T-helper 1 cell (primary cell): ENCODE measurements at regions not wholly inside any gene's neighbourhood (a gene's known extent, or its start where the extent isn't known, plus 50 kb on each side); places are given as distances from the start of the nearest gene placed in this dataset.

Source experiments
- DNase-seq, 5 donors: peaks; one replicate each; pipeline ENCODE4 v3.0.0-alpha.2; 2012 to 2020

DNA sequence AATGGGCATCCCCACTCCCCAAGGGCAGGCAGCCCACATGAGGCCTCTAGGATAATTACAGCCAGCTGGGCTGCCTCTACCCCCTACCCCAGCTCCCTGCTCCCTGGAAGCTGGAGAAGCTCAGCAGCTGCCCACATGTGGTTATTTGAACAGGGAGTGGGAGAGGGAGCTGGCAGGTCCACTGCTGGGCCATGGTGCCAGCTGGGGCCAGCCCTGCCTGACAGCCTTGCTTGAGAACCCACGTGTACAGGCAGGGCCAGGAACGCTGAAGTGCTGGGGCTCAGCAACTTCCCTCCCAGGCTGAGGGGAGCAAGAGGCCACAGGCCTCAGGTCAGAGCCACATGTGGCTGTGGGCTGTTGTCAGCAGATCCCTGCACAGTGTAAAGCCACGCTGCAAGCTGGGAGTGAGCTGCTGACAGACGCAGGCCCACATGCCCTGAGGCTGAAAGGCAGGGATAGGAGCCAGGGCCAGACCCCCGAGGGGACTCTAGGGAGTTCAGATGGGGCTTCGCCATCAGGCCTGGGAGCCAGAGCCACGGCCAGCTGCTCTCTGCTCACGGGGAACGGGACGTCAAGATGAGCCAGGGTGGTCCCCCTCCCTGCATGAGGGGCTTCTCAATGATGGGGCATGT lies 129.0 kb downstream of the SYF2 start:
- no peak for DNase-seq

- no peak for DNase-seq
Measured at GRCh38 chr1:25100151-25100833, 132.0 kb downstream of the SYF2 start.

DNA sequence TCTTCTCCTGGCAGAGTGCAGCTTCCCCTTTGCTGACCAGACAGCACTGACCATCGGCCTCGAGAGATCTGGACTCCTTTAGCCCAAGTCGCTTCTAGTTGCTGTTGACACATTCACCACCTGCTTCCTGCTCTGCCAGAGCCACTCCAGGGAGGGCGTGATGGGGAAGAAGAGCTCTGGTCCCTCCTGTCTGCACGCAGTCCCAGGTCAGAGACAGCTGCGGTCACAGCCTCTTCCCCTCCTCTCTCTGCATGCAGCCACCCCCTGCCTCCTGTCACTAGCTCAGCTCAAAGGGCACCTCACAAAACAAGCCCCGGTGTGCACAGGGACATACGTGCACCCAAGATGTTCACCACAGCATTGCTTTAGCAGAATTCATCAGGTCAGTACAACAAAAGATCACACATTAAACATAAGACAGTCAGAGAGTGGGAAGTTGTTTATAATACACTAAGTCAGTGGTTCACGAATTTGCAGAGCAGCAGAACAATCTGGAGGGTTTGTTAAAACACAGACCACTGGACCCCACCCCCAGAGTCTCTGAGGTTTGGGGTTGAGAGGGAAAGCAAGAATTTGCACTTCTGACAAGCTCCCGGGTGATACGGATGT lies 132.9 kb downstream of the SYF2 start:
- DNase-seq, result peak in 1 of 5 donors; percentile 33

DNA sequence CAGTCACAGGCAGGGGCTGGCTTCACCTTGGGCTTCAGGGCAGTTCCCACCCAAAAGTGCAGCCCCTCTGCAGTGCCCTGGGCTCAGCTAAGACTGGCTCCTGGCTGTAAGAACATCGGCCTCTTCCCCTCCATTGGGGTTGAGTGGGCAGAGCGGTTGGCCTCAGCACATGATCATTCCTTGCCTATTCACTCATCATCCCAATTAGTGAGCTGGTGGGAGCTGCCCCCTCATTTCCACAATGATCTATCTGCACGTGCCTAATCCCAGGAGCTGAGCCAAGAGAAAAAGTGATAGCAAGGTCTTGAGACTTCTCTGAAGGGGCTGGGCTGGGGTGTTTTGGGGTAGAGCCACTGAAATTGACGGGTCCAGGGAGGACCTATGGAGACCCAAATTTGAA lies 133.6 kb downstream of the SYF2 start:
- no peak for DNase-seq

- DNase-seq, result no peak
Measured at GRCh38 chr1:25096307-25097150, 135.8 kb downstream of the SYF2 start.

DNA sequence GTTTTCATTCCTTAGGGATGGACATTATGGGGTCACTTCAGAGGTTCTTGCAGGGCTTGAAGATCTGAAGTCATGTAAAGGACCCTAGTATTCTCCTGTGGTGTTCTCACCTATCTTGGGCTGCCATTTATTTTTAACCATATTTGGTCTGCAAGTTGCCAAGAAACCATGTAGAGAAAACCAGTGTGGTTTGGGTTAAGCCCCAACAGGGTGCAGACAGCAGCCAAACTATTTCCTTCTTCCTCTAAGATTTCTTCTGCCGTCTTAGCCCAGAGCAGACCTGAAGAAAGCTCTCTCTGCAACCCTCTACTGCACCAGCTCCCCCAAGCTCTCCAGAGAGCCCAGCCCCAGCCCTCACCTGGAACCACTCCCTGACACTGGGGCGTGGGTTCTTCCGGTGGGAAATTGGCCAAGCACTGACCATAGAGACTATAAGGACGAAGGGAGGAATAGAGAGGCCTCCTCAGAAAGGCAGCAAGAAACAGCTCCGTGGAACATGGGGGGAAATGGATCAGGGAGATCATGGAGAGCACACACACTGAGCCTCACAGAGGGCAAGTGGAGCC lies 136.6 kb downstream of the SYF2 start:
- DNase-seq, result peak in 1 of 5 donors; percentile 46

DNA sequence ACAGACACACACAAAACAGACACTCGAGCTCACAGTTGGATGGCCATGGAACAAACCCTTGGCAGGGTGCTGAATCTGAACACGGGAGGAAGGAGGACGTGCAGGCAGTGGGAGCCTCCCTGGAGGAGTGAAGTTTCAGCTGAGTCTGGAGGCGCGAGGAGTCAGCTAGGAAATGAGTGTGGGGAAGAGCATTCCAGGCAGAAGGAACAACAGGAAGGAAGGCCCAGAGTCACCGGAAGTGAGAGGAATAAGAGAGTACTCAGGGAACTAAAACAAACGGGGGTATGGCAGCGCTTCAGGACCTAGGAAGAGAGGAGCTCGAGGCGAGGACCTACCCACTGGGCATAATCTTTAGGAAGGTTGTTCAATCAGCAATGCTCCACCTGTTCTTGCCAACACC lies 137.3 kb downstream of the SYF2 start:
- DNase-seq, result no peak

DNA sequence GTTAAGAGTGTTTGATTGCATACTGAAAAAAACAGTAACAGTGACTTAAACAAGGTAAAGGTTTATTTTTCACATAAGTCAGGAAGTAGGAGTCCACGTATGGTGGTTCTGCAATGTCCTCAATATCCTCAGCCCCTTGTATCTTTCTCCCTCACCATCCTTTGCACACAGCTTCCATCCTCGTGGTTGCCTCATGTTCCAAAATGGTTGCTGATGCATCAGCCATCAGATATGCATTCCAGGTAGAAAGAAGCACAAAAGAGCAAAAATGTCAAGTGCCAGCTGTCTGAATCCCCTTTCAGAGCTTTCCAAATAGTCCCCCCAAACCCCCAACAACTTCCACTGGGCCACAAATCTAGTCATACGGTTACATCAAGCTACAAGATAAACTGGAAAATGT lies 138.1 kb downstream of the SYF2 start:
- DNase-seq, result no peak

GRCh38 chr1:25091658-25092057 lies 140.6 kb downstream of the SYF2 start:
- no peak for DNase-seq

- DNase-seq, result no peak
Measured at GRCh38 chr1:25090707-25091422, 141.4 kb downstream of the SYF2 start.

DNA sequence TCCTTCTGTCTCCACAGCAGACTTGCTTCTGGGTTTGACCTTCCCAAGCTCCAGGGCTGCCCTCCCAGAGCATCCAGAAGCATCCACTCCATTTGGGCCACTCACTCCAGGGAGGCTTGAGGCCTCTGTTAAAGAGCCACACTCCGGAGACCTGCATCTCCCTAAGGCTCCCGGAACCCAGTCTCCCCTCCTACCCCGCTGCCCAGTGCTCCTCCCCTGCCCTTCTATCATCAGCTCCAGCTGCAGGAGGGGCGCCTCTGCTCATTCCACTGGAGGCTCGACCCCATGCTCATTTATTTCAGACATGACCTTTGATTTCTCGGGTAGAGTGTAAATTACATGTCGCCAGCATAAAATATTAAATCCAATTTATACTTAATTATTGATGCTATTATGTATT lies 142.5 kb downstream of the SYF2 start:
- no peak for DNase-seq

DNA sequence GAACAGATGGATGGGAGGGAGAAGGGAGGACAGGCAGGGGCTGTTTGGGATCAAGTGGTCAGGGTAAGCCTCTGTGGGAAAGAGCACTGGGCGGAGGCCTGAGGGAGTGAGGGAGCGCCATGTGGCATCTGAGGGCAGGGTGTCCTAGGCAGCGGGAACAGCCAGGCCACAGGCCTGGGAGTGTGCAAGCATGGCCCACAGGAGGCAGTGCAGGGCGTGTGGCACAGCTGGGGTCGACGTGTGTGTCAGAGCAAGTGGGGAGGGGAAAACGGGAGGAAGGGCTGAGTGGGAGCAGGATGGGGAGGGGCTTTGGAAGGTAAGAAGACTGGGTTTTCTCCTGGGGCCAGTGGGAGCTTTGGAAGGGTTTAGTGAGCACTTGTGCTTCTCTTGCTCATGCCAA lies 143.4 kb downstream of the SYF2 start:
- DNase-seq, result no peak

- DNase-seq, result no peak
Measured at GRCh38 chr1:25088180-25088701, 144.1 kb downstream of the SYF2 start.

DNA sequence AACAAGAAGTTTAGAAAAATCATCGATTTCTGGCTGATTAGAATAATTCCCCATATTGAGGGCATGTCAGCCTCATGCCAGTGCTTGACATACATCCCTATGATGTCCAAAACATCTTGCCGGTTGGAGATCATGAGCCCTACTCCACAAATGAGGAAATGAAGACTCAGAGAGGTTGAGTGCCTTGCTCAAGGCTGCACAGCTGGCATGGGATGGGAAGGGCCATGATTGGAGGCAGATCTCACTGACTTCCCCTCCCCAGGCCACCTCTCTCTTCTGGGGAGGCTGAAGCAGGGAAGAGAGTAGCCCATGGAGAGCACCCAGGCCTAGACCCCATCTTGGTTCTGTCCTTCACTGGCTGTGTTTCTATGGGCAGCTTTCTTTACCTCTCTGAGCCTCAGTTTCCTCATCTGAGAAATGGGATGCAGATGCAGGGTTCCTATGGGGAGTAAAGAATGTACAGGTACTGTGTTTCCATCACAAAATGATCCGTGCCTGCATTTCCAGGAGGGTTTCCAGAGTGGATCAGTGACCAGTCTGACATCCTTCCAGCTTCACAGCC lies 145.7 kb downstream of the SYF2 start:
- no peak for DNase-seq

GRCh38 chr1:25084407-25084806 lies 147.9 kb downstream of the SYF2 start:
- DNase-seq, result no peak

- DNase-seq, result no peak
Measured at GRCh38 chr1:25083481-25084345, 148.6 kb downstream of the SYF2 start.

DNA sequence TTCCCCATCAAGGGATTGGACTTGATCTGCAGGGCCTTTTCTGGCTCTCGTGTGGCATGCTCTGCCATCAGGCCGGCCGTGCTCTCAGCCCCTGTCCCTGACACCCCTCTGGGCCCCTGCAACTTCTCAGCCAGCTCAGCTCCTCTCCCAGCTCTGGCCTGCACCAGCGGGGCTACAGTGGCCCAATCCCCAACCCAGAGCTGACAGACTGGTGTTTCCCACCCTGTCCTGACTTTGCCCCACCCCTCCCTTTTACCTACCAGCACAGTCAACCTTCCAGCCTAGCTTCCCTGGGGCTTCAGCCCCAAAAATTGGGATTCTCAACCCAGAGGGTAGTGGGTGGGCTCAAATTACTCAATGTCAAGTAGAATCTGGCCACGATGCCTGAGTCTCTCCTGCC lies 149.3 kb downstream of the SYF2 start:
- no peak for DNase-seq

DNA sequence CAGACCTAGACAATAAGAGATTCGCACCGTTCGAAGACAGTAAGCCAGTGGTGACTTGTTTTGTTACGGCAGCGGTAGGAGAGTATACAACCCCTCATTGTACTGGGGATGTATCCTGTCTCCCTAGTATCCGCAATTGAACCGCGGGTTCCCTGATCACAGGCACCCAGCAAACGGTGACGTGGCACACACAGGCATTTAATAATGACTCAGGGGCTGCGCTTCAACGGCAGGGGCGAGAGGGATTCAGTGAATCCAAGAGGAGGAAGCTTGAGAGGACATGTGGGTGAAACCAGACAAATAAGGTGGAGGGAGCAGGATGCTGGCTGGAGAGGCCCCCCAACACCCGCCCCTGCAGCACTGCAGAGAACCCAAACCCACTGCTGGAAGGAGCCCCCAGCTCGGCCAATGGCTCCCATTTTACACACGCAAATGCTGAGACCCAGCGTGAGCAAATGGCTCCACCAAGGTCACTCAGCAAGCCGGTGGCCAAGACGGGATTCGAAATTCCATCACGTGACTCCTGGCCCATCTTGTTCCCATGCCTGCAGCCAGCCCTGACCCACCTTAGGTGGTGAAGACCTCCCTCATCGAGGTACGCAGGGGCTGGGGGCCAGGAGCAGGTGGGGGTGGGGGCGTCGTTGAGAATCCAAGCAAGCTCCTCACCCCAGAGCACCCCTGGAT lies 149.9 kb downstream of the SYF2 start:
- no peak for DNase-seq

- no peak for DNase-seq
Measured at GRCh38 chr1:25081496-25081895, 150.8 kb downstream of the SYF2 start.
